ENCODE measurements at regions not wholly inside any gene's neighbourhood (a gene's known extent, or its start where the extent isn't known, plus 50 kb on each side); places are given as distances from the start of the nearest gene placed in this dataset.
"Not testable (repeated sequence)": the region's sequence is repeated elsewhere in the genome, so short reads cannot be mapped to it uniquely, and the experiment has no call there.

- no peak for DNase-seq
- no peak for ATAC-seq
Observed at GRCh38 chr9:30524311-30524710, 1860.1 kb upstream of the ACO1 start.

DNA sequence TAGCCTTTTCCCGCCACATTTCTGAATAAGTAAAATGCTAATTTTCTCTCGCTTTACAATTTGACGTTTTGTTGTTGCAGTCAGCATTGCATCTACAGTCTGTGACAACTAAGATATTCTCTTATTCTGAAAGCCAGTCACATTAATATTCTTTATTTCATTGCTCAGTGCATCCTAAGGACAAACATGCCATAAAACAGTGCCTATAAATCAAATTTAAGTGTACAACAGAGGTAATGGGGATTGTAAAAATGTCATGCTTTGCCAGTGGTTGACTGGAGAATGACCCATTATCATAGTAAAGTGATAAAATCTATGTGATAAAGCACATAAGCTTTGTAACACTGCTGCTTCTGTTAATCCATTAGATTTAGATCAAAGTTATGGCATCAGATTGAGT lies 1850.0 kb upstream of the ACO1 start:
- Histone ChIP-seq H3K27ac (ENCODE audit: low read length) (no peak overlapping the region), H3K9me3 (ENCODE audit: control insufficient read depth, insufficient read depth, low read length) (peaks cover 7% of the 10 kb centered on the region), H3K4me3 (ENCODE audit: low read length) (no peak overlapping the region), H3K27me3 (ENCODE audit: control insufficient read depth, insufficient read depth, low read length) (no peaks in the 10 kb centered on the region), H3K36me3 (ENCODE audit: control insufficient read depth, insufficient read depth, low read length) (no peaks in the 10 kb centered on the region), H3K4me1 (ENCODE audit: control insufficient read depth, insufficient read depth, low read length) (no peaks in the 10 kb centered on the region)
- DNase-seq (no peak), ATAC-seq (no peak)
- no peak overlapping the region for H3K27ac Mint-ChIP-seq
- peaks cover 8% of the 10 kb centered on the region for H3K36me3 Mint-ChIP-seq
- intact Hi-C loops (cut with micrococcal nuclease) = no loop called here
- TF ChIP-seq CTCF (IDR thresholded peaks at IDR 0.05) = no peak
- H3K4me3 Mint-ChIP-seq = no peak overlapping the region
- no peaks in the 10 kb centered on the region for H3K4me1 Mint-ChIP-seq
- H3K9me3 Mint-ChIP-seq = peaks cover 11 to 20% of the 10 kb centered on the region in 2 donors
- 91% methylated on average over 3 of the region's 3 CpGs for WGBS (ENCODE audit: insufficient coverage)
- no peaks in the 10 kb centered on the region for H3K27me3 Mint-ChIP-seq (ENCODE audit: low read depth in 2 of 2)

More at GRCh38 chr9:30524311-30524710, 1860.1 kb upstream of the ACO1 start:
- Mint-ChIP-seq H3K4me1 (no peaks in the 10 kb centered on the region), H3K27me3 (ENCODE audit: low read depth in 2 of 2) (no peaks in the 10 kb centered on the region), H3K36me3 (no peaks in the 10 kb centered on the region), H3K4me3 (no peak overlapping the region), H3K27ac (no peak overlapping the region), H3K9me3 (peaks cover 16 to 18% of the 10 kb centered on the region in 2 donors)
- Histone ChIP-seq H3K4me1 (ENCODE audit: control insufficient read depth, insufficient read depth, low read length) (no peaks in the 10 kb centered on the region), H3K27ac (ENCODE audit: low read length) (no peak overlapping the region), H3K36me3 (ENCODE audit: control insufficient read depth, insufficient read depth, low read length) (no peaks in the 10 kb centered on the region), H3K4me3 (ENCODE audit: low read length) (no peak overlapping the region), H3K27me3 (ENCODE audit: control insufficient read depth, insufficient read depth, low read length) (no peaks in the 10 kb centered on the region), H3K9me3 (ENCODE audit: control insufficient read depth, insufficient read depth, low read length) (no peaks in the 10 kb centered on the region)
- WGBS (ENCODE audit: insufficient coverage) = no CpG with 5 or more reads among the region's 1 CpG
- intact Hi-C loops (cut with micrococcal nuclease) = no loop called here
- TF ChIP-seq CTCF (IDR thresholded peaks at IDR 0.05) = no peak

GRCh38 chr9:30534896-30535295 lies 1849.5 kb upstream of the ACO1 start:
- H3K27me3 ChIP-seq (ENCODE audit: control insufficient read depth, insufficient read depth, low read length) = no peaks in the 10 kb centered on the region
- peaks cover 8% of the 10 kb centered on the region for H3K36me3 Mint-ChIP-seq
- H3K4me1 Mint-ChIP-seq = no peaks in the 10 kb centered on the region
- no peaks in the 10 kb centered on the region for H3K4me1 ChIP-seq (ENCODE audit: control insufficient read depth, insufficient read depth, low read length)
- peaks cover 11 to 20% of the 10 kb centered on the region in 2 donors for H3K9me3 Mint-ChIP-seq
- WGBS (ENCODE audit: insufficient coverage) = no CpG with 5 or more reads among the region's 2 CpGs
- no peaks in the 10 kb centered on the region for H3K36me3 ChIP-seq (ENCODE audit: control insufficient read depth, insufficient read depth, low read length)
- intact Hi-C loops (cut with micrococcal nuclease) = no loop called here
- no peaks in the 10 kb centered on the region for H3K27me3 Mint-ChIP-seq (ENCODE audit: low read depth in 2 of 2)
- ATAC-seq (no peak), DNase-seq (no peak)
- no peak overlapping the region for H3K4me3 ChIP-seq (ENCODE audit: low read length)
- no peak overlapping the region for H3K27ac ChIP-seq (ENCODE audit: low read length)
- no peak for TF ChIP-seq CTCF (IDR thresholded peaks at IDR 0.05)
- H3K4me3 Mint-ChIP-seq = no peak overlapping the region
- H3K27ac Mint-ChIP-seq = no peak overlapping the region
- peaks cover 7% of the 10 kb centered on the region for H3K9me3 ChIP-seq (ENCODE audit: control insufficient read depth, insufficient read depth, low read length)

- H3K27ac Mint-ChIP-seq = no peak overlapping the region
- H3K27me3 Mint-ChIP-seq (ENCODE audit: low read depth in 2 of 2) = no peaks in the 10 kb centered on the region
- H3K36me3 Mint-ChIP-seq = peaks cover 15% of the 10 kb centered on the region
- no peaks in the 10 kb centered on the region for H3K27me3 ChIP-seq (ENCODE audit: control insufficient read depth, insufficient read depth, low read length)
- intact Hi-C loops (cut with micrococcal nuclease) = no loop called here
- H3K4me1 ChIP-seq (ENCODE audit: control insufficient read depth, insufficient read depth, low read length) = no peaks in the 10 kb centered on the region
- H3K4me3 Mint-ChIP-seq = no peak overlapping the region
- no peak overlapping the region for H3K4me3 ChIP-seq (ENCODE audit: low read length)
- 64% methylated on average over 3 of the region's 3 CpGs for WGBS (ENCODE audit: insufficient coverage)
- no peaks in the 10 kb centered on the region for H3K4me1 Mint-ChIP-seq
- H3K9me3 Mint-ChIP-seq = peaks cover 14 to 26% of the 10 kb centered on the region in 2 donors
- DNase-seq (no peak), ATAC-seq (no peak)
- no peak for TF ChIP-seq CTCF (IDR thresholded peaks at IDR 0.05)
- H3K36me3 ChIP-seq (ENCODE audit: control insufficient read depth, insufficient read depth, low read length) = no peaks in the 10 kb centered on the region
- H3K27ac ChIP-seq (ENCODE audit: low read length) = no peak overlapping the region
- H3K9me3 ChIP-seq (ENCODE audit: control insufficient read depth, insufficient read depth, low read length) = peaks cover 7% of the 10 kb centered on the region
Observed at GRCh38 chr9:30536494-30536893, 1847.9 kb upstream of the ACO1 start.

- DNase-seq; H3K27me3 Mint-ChIP-seq (ENCODE audit: low read depth in 2 of 2); H3K27me3 ChIP-seq (ENCODE audit: control insufficient read depth, insufficient read depth, low read length); H3K4me3 Mint-ChIP-seq; H3K4me3 ChIP-seq (ENCODE audit: low read length); H3K27ac ChIP-seq (ENCODE audit: low read length); H3K4me1 ChIP-seq (ENCODE audit: control insufficient read depth, insufficient read depth, low read length); ATAC-seq; H3K4me1 Mint-ChIP-seq; H3K36me3 ChIP-seq (ENCODE audit: control insufficient read depth, insufficient read depth, low read length); H3K9me3 ChIP-seq (ENCODE audit: control insufficient read depth, insufficient read depth, low read length); H3K27ac Mint-ChIP-seq; intact Hi-C loops (cut with micrococcal nuclease): not testable (repeated sequence)
- peaks cover 15% of the 10 kb centered on the region for H3K36me3 Mint-ChIP-seq
- 87% methylated on average over 11 of the region's 15 CpGs for WGBS (ENCODE audit: insufficient coverage)
- H3K9me3 Mint-ChIP-seq = peaks cover 11 to 27% of the 10 kb centered on the region in 2 donors
Observed at GRCh38 chr9:30539696-30540095, 1844.7 kb upstream of the ACO1 start.
